ENCODE measurements at regions not wholly inside any gene's neighbourhood (a gene's known extent, or its start where the extent isn't known, plus 50 kb on each side); places are given as distances from the start of the nearest gene placed in this dataset.

DNA sequence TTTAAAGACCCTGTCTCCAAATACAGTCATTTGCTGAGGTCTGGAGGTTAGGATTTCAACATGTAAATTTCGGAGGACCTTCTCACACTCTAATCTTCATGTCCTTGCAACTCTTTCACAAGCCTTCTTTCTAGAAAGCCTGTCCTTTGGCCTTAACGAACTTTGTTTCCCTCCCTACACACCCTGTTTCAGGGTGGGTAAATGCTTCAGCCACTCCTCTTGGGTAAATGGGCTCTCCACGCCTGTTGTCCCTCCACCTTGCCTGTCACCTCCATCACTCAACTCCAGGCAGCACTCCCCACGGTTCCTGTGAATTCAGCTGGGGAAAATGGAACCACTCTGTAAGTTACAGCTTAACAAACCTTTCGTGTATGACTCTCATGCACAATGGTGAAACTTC lies 84.0 kb upstream of the COG2 start:
- TF ChIP-seq, protein P1, sequence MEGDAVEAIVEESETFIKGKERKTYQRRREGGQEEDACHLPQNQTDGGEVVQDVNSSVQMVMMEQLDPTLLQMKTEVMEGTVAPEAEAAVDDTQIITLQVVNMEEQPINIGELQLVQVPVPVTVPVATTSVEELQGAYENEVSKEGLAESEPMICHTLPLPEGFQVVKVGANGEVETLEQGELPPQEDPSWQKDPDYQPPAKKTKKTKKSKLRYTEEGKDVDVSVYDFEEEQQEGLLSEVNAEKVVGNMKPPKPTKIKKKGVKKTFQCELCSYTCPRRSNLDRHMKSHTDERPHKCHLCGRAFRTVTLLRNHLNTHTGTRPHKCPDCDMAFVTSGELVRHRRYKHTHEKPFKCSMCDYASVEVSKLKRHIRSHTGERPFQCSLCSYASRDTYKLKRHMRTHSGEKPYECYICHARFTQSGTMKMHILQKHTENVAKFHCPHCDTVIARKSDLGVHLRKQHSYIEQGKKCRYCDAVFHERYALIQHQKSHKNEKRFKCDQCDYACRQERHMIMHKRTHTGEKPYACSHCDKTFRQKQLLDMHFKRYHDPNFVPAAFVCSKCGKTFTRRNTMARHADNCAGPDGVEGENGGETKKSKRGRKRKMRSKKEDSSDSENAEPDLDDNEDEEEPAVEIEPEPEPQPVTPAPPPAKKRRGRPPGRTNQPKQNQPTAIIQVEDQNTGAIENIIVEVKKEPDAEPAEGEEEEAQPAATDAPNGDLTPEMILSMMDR (conservative IDR thresholded peaks at IDR 0.05) = no peak
- no peak for TF ChIP-seq ZFX (IDR thresholded peaks at IDR 0.05)
